HFFc6 (cell line): ENCODE measurements at regions not wholly inside any gene's neighbourhood (a gene's known extent, or its start where the extent isn't known, plus 50 kb on each side); places are given as distances from the start of the nearest gene placed in this dataset.

ENCODE experiments used
- DNase-seq: peaks from one replicate; pipeline ENCODE4 v3.0.0-alpha.2; 2018
- H3K27ac Mint-ChIP-seq: 2 replicates; pipeline ENCODE4 v1.8.0; 2020; ENCODE audit warnings: mild to moderate bottlenecking, mixed read lengths
- H3K27me3 Mint-ChIP-seq: 2 replicates; pipeline ENCODE4 v1.8.0; 2021; ENCODE audit warnings: mild to moderate bottlenecking, moderate library complexity, mixed read lengths; ENCODE audit not compliant: insufficient read depth
- H3K36me3 Mint-ChIP-seq: 2 replicates; pipeline ENCODE4 v1.8.0; 2021; ENCODE audit warnings: low read depth, mixed read lengths
- H3K4me1 Mint-ChIP-seq: 2 replicates; pipeline ENCODE4 v1.8.0; 2020; ENCODE audit warnings: low read depth, mixed read lengths
- H3K4me3 Mint-ChIP-seq: 2 replicates; pipeline ENCODE4 v1.8.0; 2020; ENCODE audit warnings: mild to moderate bottlenecking, moderate library complexity, mixed read lengths
- H3K9me3 Mint-ChIP-seq: 2 replicates; pipeline ENCODE4 v1.8.0; 2020; ENCODE audit warnings: mild to moderate bottlenecking, mixed read lengths
- CTCF ChIP-seq: fragments of 200-600 bp; sonication (generic); IDR thresholded peaks from 2 replicates; pipeline ENCODE4 v1.5.0; 2021; ENCODE audit warnings: antibody characterized with exemption, mild to moderate bottlenecking

GRCh38 chr2:144702051-144702450 is 182.1 kb upstream of the ZEB2 start:
- no peak for TF ChIP-seq CTCF
- H3K27me3 Mint-ChIP-seq: no peaks in the 10 kb centered on the region; the same call in 1 of the 2 replicates
- DNase-seq: no peak

GRCh38 chr2:144701259-144701658 is 181.3 kb upstream of the ZEB2 start:
- Mint-ChIP-seq H3K9me3 (no peaks in the 10 kb centered on the region), H3K4me3 (no peak overlapping the region), H3K4me1 (peaks cover 27% of the 10 kb centered on the region), H3K36me3 (no peaks in the 10 kb centered on the region), H3K27ac (no peak overlapping the region), H3K27me3 (no peaks in the 10 kb centered on the region; the same call in 1 of the 2 replicates)
- TF ChIP-seq CTCF: no peak
- DNase-seq: no peak

More at GRCh38 chr2:144702051-144702450, 182.1 kb upstream of the ZEB2 start:
- H3K36me3 Mint-ChIP-seq: no peaks in the 10 kb centered on the region
- H3K4me3 Mint-ChIP-seq: no peak overlapping the region
- no peaks in the 10 kb centered on the region for H3K9me3 Mint-ChIP-seq
- H3K27ac Mint-ChIP-seq: no peak overlapping the region
- peaks cover 27% of the 10 kb centered on the region for H3K4me1 Mint-ChIP-seq

GRCh38 chr2:144698156-144698555 is 178.2 kb upstream of the ZEB2 start:
- Mint-ChIP-seq H3K4me1 (no peaks in the 10 kb centered on the region), H3K4me3 (no peak overlapping the region), H3K27me3 (no peaks in the 10 kb centered on the region), H3K27ac (no peak overlapping the region), H3K9me3 (no peaks in the 10 kb centered on the region), H3K36me3 (no peaks in the 10 kb centered on the region)
- no peak for TF ChIP-seq CTCF
- DNase-seq: no peak

GRCh38 chr2:144695657-144696056 is 175.7 kb upstream of the ZEB2 start:
- no peak for DNase-seq
- TF ChIP-seq CTCF: no peak
- no peaks in the 10 kb centered on the region for H3K4me1 Mint-ChIP-seq
- H3K27me3 Mint-ChIP-seq: no peaks in the 10 kb centered on the region
- H3K27ac Mint-ChIP-seq: no peak overlapping the region
- H3K36me3 Mint-ChIP-seq: no peaks in the 10 kb centered on the region
- no peaks in the 10 kb centered on the region for H3K9me3 Mint-ChIP-seq
- no peak overlapping the region for H3K4me3 Mint-ChIP-seq

- no peak for DNase-seq
- H3K27me3 Mint-ChIP-seq: no peaks in the 10 kb centered on the region
- no peak overlapping the region for H3K27ac Mint-ChIP-seq
- no peak for TF ChIP-seq CTCF
- no peaks in the 10 kb centered on the region for H3K9me3 Mint-ChIP-seq
- H3K4me3 Mint-ChIP-seq: no peak overlapping the region
- H3K4me1 Mint-ChIP-seq: no peaks in the 10 kb centered on the region
- H3K36me3 Mint-ChIP-seq: no peaks in the 10 kb centered on the region
Observed at GRCh38 chr2:144694456-144694855, 174.5 kb upstream of the ZEB2 start.

- Mint-ChIP-seq H3K9me3 (no peaks in the 10 kb centered on the region), H3K27me3 (no peaks in the 10 kb centered on the region), H3K4me3 (no peak overlapping the region), H3K27ac (no peak overlapping the region), H3K4me1 (no peaks in the 10 kb centered on the region), H3K36me3 (no peaks in the 10 kb centered on the region)
- DNase-seq: no peak
- TF ChIP-seq CTCF: no peak
Observed at GRCh38 chr2:144693179-144693578, 173.3 kb upstream of the ZEB2 start.
